BJ (cell line): ENCODE measurements at regions not wholly inside any gene's neighbourhood (a gene's known extent, or its start where the extent isn't known, plus 50 kb on each side); places are given as distances from the start of the nearest gene placed in this dataset.
A peak's percentile ranks its signal among the peaks of the same experiment; 100 is the strongest.
"Not testable (repeated sequence)": the region's sequence is repeated elsewhere in the genome, so short reads cannot be mapped to it uniquely, and the experiment has no call there.

Experiments
- CTCF ChIA-PET: fragments of 350-600 bp; formaldehyde crosslinking; extraction: SDS; loops from one replicate; lab custom pipeline; 2021; ENCODE audit warnings: antibody characterized with exemption, inconsistent platforms; lab: Yijun Ruan, JAX
- POLR2A ChIA-PET: fragments of 300-600 bp; sonication (Branson Sonifier 250); formaldehyde crosslinking; extraction: SDS; loops from one replicate; lab custom pipeline; 2021; ENCODE audit warnings: antibody characterized with exemption; lab: Charles Lee
- DNase-seq: peaks from one replicate; pipeline ENCODE4 v3.0.0-alpha.2; 2011; ENCODE audit warnings: low read depth
- H3K27me3 ChIP-seq: 2 replicates; pipeline ENCODE4 v1.6.0; 2011; ENCODE audit warnings: low read length; ENCODE audit not compliant: control insufficient read depth, insufficient read depth
- H3K36me3 ChIP-seq: 2 replicates; pipeline ENCODE4 v1.5.1; 2011; ENCODE audit warnings: low read length; ENCODE audit not compliant: control insufficient read depth, insufficient read depth
- H3K4me3 ChIP-seq: 2 replicates; pipeline ENCODE4 v1.5.1; 2011; ENCODE audit warnings: low read depth, mild to moderate bottlenecking, control low read depth, low read length
- CTCF ChIP-seq: IDR thresholded peaks from 2 replicates; pipeline ENCODE4 v1.5.1; 2011; ENCODE audit warnings: low read depth, mild to moderate bottlenecking, control low read depth, inconsistent platforms, low read length, moderate library complexity; ENCODE audit not compliant: insufficient read depth

- H3K27me3 ChIP-seq: no peaks in the 10 kb centered on the region
- TF ChIP-seq CTCF: no peak
- CTCF ChIA-PET: interaction anchor here (2.0 to 2.1 kb wide), 2 partner anchors 247 to 264 kb away, joined by 7 to 8 read pairs; no protein-coding TSS in a partner anchor
- H3K4me3 ChIP-seq: no peak overlapping the region
- DNase-seq: no peak
- POLR2A ChIA-PET: interaction anchor here (0.6 kb wide), 1 partner anchor 689 kb away, joined by 4 read pairs; the partner anchor contains the start of gene RALGPS2
- no peaks in the 10 kb centered on the region for H3K36me3 ChIP-seq
Observed at GRCh38 chr1:178036090-178036489, 57.8 kb upstream of the RASAL2 start.

GRCh38 chr1:178037510-178038253 lies 56.2 kb upstream of the RASAL2 start:
- no peak for DNase-seq
- POLR2A ChIA-PET: interaction anchor here (0.6 to 0.7 kb wide), 4 partner anchors 24 to 61 kb away, joined by 3 to 5 read pairs (median 3); no protein-coding TSS in a partner anchor
- Histone ChIP-seq H3K27me3 (no peaks in the 10 kb centered on the region), H3K4me3 (peak overlapping the region; percentile 52), H3K36me3 (no peaks in the 10 kb centered on the region)
- TF ChIP-seq CTCF: peak; percentile 48
- CTCF ChIA-PET: interaction anchor here (0.6 to 2.1 kb wide), 15 partner anchors 9 to 464 kb away, joined by 3 to 10 read pairs (median 5); no protein-coding TSS in a partner anchor

GRCh38 chr1:178038372-178038771 lies 55.5 kb upstream of the RASAL2 start:
- TF ChIP-seq CTCF: no peak
- H3K36me3 ChIP-seq: no peaks in the 10 kb centered on the region
- ChIA-PET CTCF (interaction anchor here (0.7 to 1.6 kb wide), 6 partner anchors 9 to 463 kb away, joined by 3 to 10 read pairs (median 4); no protein-coding TSS in a partner anchor), POLR2A (no interaction called here)
- no peak for DNase-seq
- peak overlapping the region; percentile 52 for H3K4me3 ChIP-seq
- no peaks in the 10 kb centered on the region for H3K27me3 ChIP-seq

- H3K4me3 ChIP-seq: no peak overlapping the region
- no peak for DNase-seq
- ChIA-PET POLR2A (no interaction called here), CTCF (interaction anchor here (1.0 kb wide), 1 partner anchor 12 kb away, joined by 3 read pairs; no protein-coding TSS in a partner anchor)
- TF ChIP-seq CTCF: no peak
- H3K36me3 ChIP-seq: no peaks in the 10 kb centered on the region
- H3K27me3 ChIP-seq: no peaks in the 10 kb centered on the region
Observed at GRCh38 chr1:178039891-178040290, 54.0 kb upstream of the RASAL2 start.

- DNase-seq, POLR2A ChIA-PET, CTCF ChIA-PET, H3K36me3 ChIP-seq, H3K27me3 ChIP-seq, H3K4me3 ChIP-seq: not testable (repeated sequence)
Observed at GRCh38 chr1:178043940-178044339, 50.0 kb upstream of the RASAL2 start.
